Mammary epithelial cell (primary cell): ENCODE measurements at regions not wholly inside any gene's neighbourhood (a gene's known extent, or its start where the extent isn't known, plus 50 kb on each side); places are given as distances from the start of the nearest gene placed in this dataset.

ENCODE experiments used
- CTCF ChIP-seq, 2 donors: IDR thresholded peaks in 1 of 2; conservative IDR thresholded peaks in 1 of 2; 2 replicates each; pipeline ENCODE4 v1.5.1; 2011 to 2012; ENCODE audit warnings: inconsistent platforms in 2 of 2, low read length in 2 of 2, mild to moderate bottlenecking in 2 of 2, control low read depth in 1 of 2, low read depth in 1 of 2; ENCODE audit not compliant: insufficient read depth in 1 of 2; ENCODE audit errors: extremely low read depth in 1 of 2
- EZH2 ChIP-seq: IDR thresholded peaks from 2 replicates; pipeline ENCODE4 v1.6.1; 2012; ENCODE audit warnings: low read length, inconsistent platforms, borderline replicate concordance

DNA sequence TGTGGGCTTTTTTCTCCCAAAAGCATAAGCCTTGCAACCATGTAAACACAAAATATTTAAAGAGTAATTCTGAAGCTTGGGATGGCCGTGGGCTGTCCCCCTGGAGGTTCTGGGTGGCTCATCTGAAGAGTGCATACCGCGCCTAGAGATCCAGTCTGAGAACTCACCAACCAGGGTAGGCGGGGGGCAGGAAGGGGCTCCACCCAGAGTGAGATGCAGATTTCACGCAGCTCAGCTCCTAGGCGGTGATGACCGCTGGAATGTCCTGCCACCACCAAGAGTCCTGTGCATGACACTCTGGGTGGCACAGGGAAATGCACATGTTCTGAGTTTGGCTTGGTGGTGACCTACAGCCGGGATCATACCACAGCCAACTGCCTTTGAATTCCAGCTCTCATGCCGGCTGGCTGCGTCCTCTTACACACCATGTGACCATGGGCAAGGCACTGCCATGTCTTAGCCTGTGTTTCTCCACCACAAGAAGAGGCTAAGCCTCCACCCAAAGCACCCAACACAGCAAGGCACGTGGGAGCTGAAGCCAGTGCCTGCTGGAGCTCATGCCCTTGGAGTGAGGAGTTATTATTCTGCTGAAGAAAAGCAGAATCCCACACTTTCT is 125.1 kb upstream of the IQSEC1 start:
- TF ChIP-seq CTCF (conservative IDR thresholded peaks at IDR 0.05 in 1 of 2, IDR thresholded peaks at IDR 0.05 in 1 of 2; ENCODE audit: extremely low read depth in 1 of 2, insufficient read depth in 1 of 2, low read depth in 1 of 2, low read length in 2 of 2) (no peak), EZH2 (no peak)
